Breast epithelium (tissue), 3 donors: ENCODE measurements at regions not wholly inside any gene's neighbourhood (a gene's known extent, or its start where the extent isn't known, plus 50 kb on each side); places are given as distances from the start of the nearest gene placed in this dataset.
"Not testable (repeated sequence)": the region's sequence is repeated elsewhere in the genome, so short reads cannot be mapped to it uniquely, and the experiment has no call there.

ENCODE experiments used
- POLR2A ChIP-seq: fragments of 450-650 bp; IDR thresholded peaks from one replicate; pipeline ENCODE4 v1.6.1; 2016; ENCODE audit warnings: antibody characterized with exemption, mild to moderate bottlenecking, moderate library complexity
- POLR2AphosphoS5 ChIP-seq, 3 donors: sonication (generic); formaldehyde crosslinking; IDR thresholded peaks; one replicate each; pipeline ENCODE4 v1.6.1; 2017; ENCODE audit warnings: antibody characterized with exemption in 3 of 3
- TF ChIP-seq, protein P1 (sequence below), 3 donors: fragments of 450-650 bp; IDR thresholded peaks; one replicate each; pipeline ENCODE4 v1.5.1; 2016 to 2017; ENCODE audit warnings: antibody characterized with exemption in 3 of 3, mild to moderate bottlenecking in 3 of 3, moderate library complexity in 3 of 3

GRCh38 chr2:21908712-21909380 lies 785.1 kb downstream of the TDRD15 start:
- TF ChIP-seq, protein P1, sequence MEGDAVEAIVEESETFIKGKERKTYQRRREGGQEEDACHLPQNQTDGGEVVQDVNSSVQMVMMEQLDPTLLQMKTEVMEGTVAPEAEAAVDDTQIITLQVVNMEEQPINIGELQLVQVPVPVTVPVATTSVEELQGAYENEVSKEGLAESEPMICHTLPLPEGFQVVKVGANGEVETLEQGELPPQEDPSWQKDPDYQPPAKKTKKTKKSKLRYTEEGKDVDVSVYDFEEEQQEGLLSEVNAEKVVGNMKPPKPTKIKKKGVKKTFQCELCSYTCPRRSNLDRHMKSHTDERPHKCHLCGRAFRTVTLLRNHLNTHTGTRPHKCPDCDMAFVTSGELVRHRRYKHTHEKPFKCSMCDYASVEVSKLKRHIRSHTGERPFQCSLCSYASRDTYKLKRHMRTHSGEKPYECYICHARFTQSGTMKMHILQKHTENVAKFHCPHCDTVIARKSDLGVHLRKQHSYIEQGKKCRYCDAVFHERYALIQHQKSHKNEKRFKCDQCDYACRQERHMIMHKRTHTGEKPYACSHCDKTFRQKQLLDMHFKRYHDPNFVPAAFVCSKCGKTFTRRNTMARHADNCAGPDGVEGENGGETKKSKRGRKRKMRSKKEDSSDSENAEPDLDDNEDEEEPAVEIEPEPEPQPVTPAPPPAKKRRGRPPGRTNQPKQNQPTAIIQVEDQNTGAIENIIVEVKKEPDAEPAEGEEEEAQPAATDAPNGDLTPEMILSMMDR (IDR thresholded peaks at IDR 0.05) = not testable (repeated sequence)
- not testable (repeated sequence) for TF ChIP-seq POLR2A; POLR2AphosphoS5 (IDR thresholded peaks at IDR 0.05)
